ENCODE measurements at regions not wholly inside any gene's neighbourhood (a gene's known extent, or its start where the extent isn't known, plus 50 kb on each side); places are given as distances from the start of the nearest gene placed in this dataset.
A peak's percentile ranks its signal among the peaks of the same experiment; 100 is the strongest.

- no peak overlapping the region for H2AK5ac ChIP-seq (ENCODE audit: low read length, severe bottlenecking)
- H3K79me1 ChIP-seq (replicated peaks; ENCODE audit: low read length, poor library complexity, severe bottlenecking): no peaks in the 10 kb centered on the region
- H3K14ac ChIP-seq (ENCODE audit: low read length in 2 of 2): no peak overlapping the region
- no peak overlapping the region for H2BK12ac ChIP-seq (ENCODE audit: low read length in 2 of 2)
- H4K91ac ChIP-seq (ENCODE audit: low read length): no peak overlapping the region
- H3K9ac ChIP-seq (ENCODE audit: low read length): no peak overlapping the region
- H2BK5ac ChIP-seq (ENCODE audit: low read depth, low read length, poor library complexity, severe bottlenecking): no peak overlapping the region
- no peak overlapping the region for H3K4me3 ChIP-seq (ENCODE audit: insufficient read depth in 1 of 2, low read depth in 1 of 2, low read length in 2 of 2)
- H2BK15ac ChIP-seq (ENCODE audit: low read depth, poor library complexity, severe bottlenecking): no peak overlapping the region
- no peak overlapping the region for H3K18ac ChIP-seq (ENCODE audit: low read depth in 1 of 2, low read length in 2 of 2)
- no peak overlapping the region for H3K4me2 ChIP-seq (ENCODE audit: low read length, poor library complexity, severe bottlenecking)
- no peaks in the 10 kb centered on the region for H3K27me3 ChIP-seq (ENCODE audit: control insufficient read depth in 1 of 2, insufficient read depth in 1 of 2, low read length in 2 of 2)
- no peaks in the 10 kb centered on the region for H3K36me3 ChIP-seq (ENCODE audit: control insufficient read depth in 1 of 2, insufficient read depth in 2 of 2, low read depth in 1 of 2, low read length in 2 of 2)
- WGBS: 87% methylated on average over 3 of the region's 3 CpGs
- peaks cover 5% of the 10 kb centered on the region for H3K9me3 ChIP-seq (ENCODE audit: control insufficient read depth, low read length)
- H3K27ac ChIP-seq (ENCODE audit: low read length, poor library complexity, severe bottlenecking): no peak overlapping the region
- H3K4ac ChIP-seq (ENCODE audit: low read depth in 1 of 2, low read length in 2 of 2): no peak overlapping the region
- H2AFZ ChIP-seq (ENCODE audit: low read depth, low read length): no peak overlapping the region
- no peak for DNase-seq
- H2BK120ac ChIP-seq (ENCODE audit: low read depth, low read length): no peak overlapping the region
- peak overlapping the region in 1 of 2 experiments; percentile 35 for H3K23ac ChIP-seq (ENCODE audit: low read length in 2 of 2)
- H3K4me1 ChIP-seq (ENCODE audit: control insufficient read depth, insufficient read depth, low read depth, low read length): no peaks in the 10 kb centered on the region
- H4K8ac ChIP-seq (ENCODE audit: low read length): no peak overlapping the region
Observed at GRCh38 chr13:108084840-108085239, 130.5 kb downstream of the LIG4 start.

- WGBS: no CpG with 5 or more reads among the region's 2 CpGs
- no peak overlapping the region for H3K9ac ChIP-seq (ENCODE audit: low read length)
- H3K79me1 ChIP-seq (replicated peaks; ENCODE audit: low read length, poor library complexity, severe bottlenecking): no peaks in the 10 kb centered on the region
- no peak overlapping the region for H3K18ac ChIP-seq (ENCODE audit: low read depth in 1 of 2, low read length in 2 of 2)
- H3K23ac ChIP-seq (ENCODE audit: low read length in 2 of 2): no peak overlapping the region
- no peaks in the 10 kb centered on the region for H3K36me3 ChIP-seq (ENCODE audit: control insufficient read depth in 1 of 2, insufficient read depth in 2 of 2, low read depth in 1 of 2, low read length in 2 of 2)
- H3K14ac ChIP-seq (ENCODE audit: low read length in 2 of 2): no peak overlapping the region
- no peak overlapping the region for H3K4me2 ChIP-seq (ENCODE audit: low read length, poor library complexity, severe bottlenecking)
- H3K4ac ChIP-seq (ENCODE audit: low read depth in 1 of 2, low read length in 2 of 2): no peak overlapping the region
- no peak overlapping the region for H2BK12ac ChIP-seq (ENCODE audit: low read length in 2 of 2)
- no peak overlapping the region for H4K91ac ChIP-seq (ENCODE audit: low read length)
- H3K27me3 ChIP-seq (ENCODE audit: control insufficient read depth in 1 of 2, insufficient read depth in 1 of 2, low read length in 2 of 2): no peaks in the 10 kb centered on the region
- no peak overlapping the region for H2BK15ac ChIP-seq (ENCODE audit: low read depth, poor library complexity, severe bottlenecking)
- H2BK120ac ChIP-seq (ENCODE audit: low read depth, low read length): no peak overlapping the region
- no peak for DNase-seq
- H3K4me1 ChIP-seq (ENCODE audit: control insufficient read depth, insufficient read depth, low read depth, low read length): no peaks in the 10 kb centered on the region
- no peak overlapping the region for H3K27ac ChIP-seq (ENCODE audit: low read length, poor library complexity, severe bottlenecking)
- H3K9me3 ChIP-seq (ENCODE audit: control insufficient read depth, low read length): peaks cover 12% of the 10 kb centered on the region
- H2AFZ ChIP-seq (ENCODE audit: low read depth, low read length): no peak overlapping the region
- no peak overlapping the region for H4K8ac ChIP-seq (ENCODE audit: low read length)
- H3K4me3 ChIP-seq (ENCODE audit: insufficient read depth in 1 of 2, low read depth in 1 of 2, low read length in 2 of 2): no peak overlapping the region
- H2AK5ac ChIP-seq (ENCODE audit: low read length, severe bottlenecking): no peak overlapping the region
- no peak overlapping the region for H2BK5ac ChIP-seq (ENCODE audit: low read depth, low read length, poor library complexity, severe bottlenecking)
Observed at GRCh38 chr13:108083056-108083455, 132.3 kb downstream of the LIG4 start.

GRCh38 chr13:108082481-108082880 lies 132.9 kb downstream of the LIG4 start:
- no peak overlapping the region for H2BK5ac ChIP-seq (ENCODE audit: low read depth, low read length, poor library complexity, severe bottlenecking)

DNA sequence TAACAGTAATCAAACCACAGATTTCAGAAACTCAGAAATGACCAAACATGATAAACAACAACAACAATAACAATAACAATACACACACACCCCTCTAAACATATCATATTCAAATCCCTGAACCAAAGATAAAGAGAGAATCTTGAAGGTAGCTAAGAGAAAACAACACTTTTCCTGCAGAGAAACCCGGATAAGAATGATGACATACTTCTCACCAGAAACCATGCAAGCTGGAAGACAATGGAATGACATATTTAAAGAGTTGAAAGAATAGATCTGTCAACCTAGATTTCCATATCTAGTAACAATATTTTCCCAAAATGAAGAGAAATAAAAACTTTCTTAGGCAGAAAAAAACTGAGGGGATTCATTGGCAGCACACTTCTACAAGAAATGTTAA lies 138.1 kb downstream of the LIG4 start:
- no peak overlapping the region for H4K8ac ChIP-seq (ENCODE audit: low read length)
- H3K36me3 ChIP-seq (ENCODE audit: control insufficient read depth in 1 of 2, insufficient read depth in 2 of 2, low read depth in 1 of 2, low read length in 2 of 2): no peaks in the 10 kb centered on the region
- no peak overlapping the region for H2BK15ac ChIP-seq (ENCODE audit: low read depth, poor library complexity, severe bottlenecking)
- H2AK5ac ChIP-seq (ENCODE audit: low read length, severe bottlenecking): no peak overlapping the region
- H3K4ac ChIP-seq (ENCODE audit: low read depth in 1 of 2, low read length in 2 of 2): no peak overlapping the region
- no peak overlapping the region for H3K9ac ChIP-seq (ENCODE audit: low read length)
- H3K79me1 ChIP-seq (replicated peaks; ENCODE audit: low read length, poor library complexity, severe bottlenecking): no peaks in the 10 kb centered on the region
- no peaks in the 10 kb centered on the region for H3K4me1 ChIP-seq (ENCODE audit: control insufficient read depth, insufficient read depth, low read depth, low read length)
- no peak overlapping the region for H2BK5ac ChIP-seq (ENCODE audit: low read depth, low read length, poor library complexity, severe bottlenecking)
- H3K27ac ChIP-seq (ENCODE audit: low read length, poor library complexity, severe bottlenecking): no peak overlapping the region
- DNase-seq: no peak
- H3K23ac ChIP-seq (ENCODE audit: low read length in 2 of 2): no peak overlapping the region
- H3K18ac ChIP-seq (ENCODE audit: low read depth in 1 of 2, low read length in 2 of 2): no peak overlapping the region
- H2BK120ac ChIP-seq (ENCODE audit: low read depth, low read length): no peak overlapping the region
- no peak overlapping the region for H3K14ac ChIP-seq (ENCODE audit: low read length in 2 of 2)
- no peak overlapping the region for H3K4me2 ChIP-seq (ENCODE audit: low read length, poor library complexity, severe bottlenecking)
- no CpG with 5 or more reads among the region's 1 CpG for WGBS
- H2BK12ac ChIP-seq (ENCODE audit: low read length in 2 of 2): no peak overlapping the region
- no peak overlapping the region for H2AFZ ChIP-seq (ENCODE audit: low read depth, low read length)
- H3K4me3 ChIP-seq (ENCODE audit: insufficient read depth in 1 of 2, low read depth in 1 of 2, low read length in 2 of 2): no peak overlapping the region
- peaks cover 32% of the 10 kb centered on the region for H3K9me3 ChIP-seq (ENCODE audit: control insufficient read depth, low read length)
- H3K27me3 ChIP-seq (ENCODE audit: control insufficient read depth in 1 of 2, insufficient read depth in 1 of 2, low read length in 2 of 2): no peaks in the 10 kb centered on the region
- no peak overlapping the region for H4K91ac ChIP-seq (ENCODE audit: low read length)

More at GRCh38 chr13:108082481-108082880, 132.9 kb downstream of the LIG4 start:
- Histone ChIP-seq H3K4me1 (ENCODE audit: control insufficient read depth, insufficient read depth, low read depth, low read length) (no peaks in the 10 kb centered on the region), H3K79me1 (replicated peaks; ENCODE audit: low read length, poor library complexity, severe bottlenecking) (no peaks in the 10 kb centered on the region), H3K9ac (ENCODE audit: low read length) (no peak overlapping the region), H2AK5ac (ENCODE audit: low read length, severe bottlenecking) (no peak overlapping the region), H2BK15ac (ENCODE audit: low read depth, poor library complexity, severe bottlenecking) (no peak overlapping the region), H3K36me3 (ENCODE audit: control insufficient read depth in 1 of 2, insufficient read depth in 2 of 2, low read depth in 1 of 2, low read length in 2 of 2) (no peaks in the 10 kb centered on the region), H2BK120ac (ENCODE audit: low read depth, low read length) (no peak overlapping the region), H3K4me2 (ENCODE audit: low read length, poor library complexity, severe bottlenecking) (no peak overlapping the region), H4K91ac (ENCODE audit: low read length) (no peak overlapping the region), H3K27me3 (ENCODE audit: control insufficient read depth in 1 of 2, insufficient read depth in 1 of 2, low read length in 2 of 2) (no peaks in the 10 kb centered on the region), H2AFZ (ENCODE audit: low read depth, low read length) (no peak overlapping the region), H4K8ac (ENCODE audit: low read length) (no peak overlapping the region), H3K18ac (ENCODE audit: low read depth in 1 of 2, low read length in 2 of 2) (no peak overlapping the region), H2BK12ac (ENCODE audit: low read length in 2 of 2) (no peak overlapping the region), H3K4me3 (ENCODE audit: insufficient read depth in 1 of 2, low read depth in 1 of 2, low read length in 2 of 2) (no peak overlapping the region), H3K9me3 (ENCODE audit: control insufficient read depth, low read length) (peaks cover 18% of the 10 kb centered on the region), H3K4ac (ENCODE audit: low read depth in 1 of 2, low read length in 2 of 2) (no peak overlapping the region), H3K14ac (ENCODE audit: low read length in 2 of 2) (no peak overlapping the region), H3K27ac (ENCODE audit: low read length, poor library complexity, severe bottlenecking) (no peak overlapping the region), H3K23ac (ENCODE audit: low read length in 2 of 2) (no peak overlapping the region)
- WGBS: 94% methylated on average over 2 of the region's 4 CpGs
- DNase-seq: no peak

Measured in mesenchymal stem cell (in vitro differentiated cells and primary cell).